ENCODE measurements at regions not wholly inside any gene's neighbourhood (a gene's known extent, or its start where the extent isn't known, plus 50 kb on each side); places are given as distances from the start of the nearest gene placed in this dataset.

DNA sequence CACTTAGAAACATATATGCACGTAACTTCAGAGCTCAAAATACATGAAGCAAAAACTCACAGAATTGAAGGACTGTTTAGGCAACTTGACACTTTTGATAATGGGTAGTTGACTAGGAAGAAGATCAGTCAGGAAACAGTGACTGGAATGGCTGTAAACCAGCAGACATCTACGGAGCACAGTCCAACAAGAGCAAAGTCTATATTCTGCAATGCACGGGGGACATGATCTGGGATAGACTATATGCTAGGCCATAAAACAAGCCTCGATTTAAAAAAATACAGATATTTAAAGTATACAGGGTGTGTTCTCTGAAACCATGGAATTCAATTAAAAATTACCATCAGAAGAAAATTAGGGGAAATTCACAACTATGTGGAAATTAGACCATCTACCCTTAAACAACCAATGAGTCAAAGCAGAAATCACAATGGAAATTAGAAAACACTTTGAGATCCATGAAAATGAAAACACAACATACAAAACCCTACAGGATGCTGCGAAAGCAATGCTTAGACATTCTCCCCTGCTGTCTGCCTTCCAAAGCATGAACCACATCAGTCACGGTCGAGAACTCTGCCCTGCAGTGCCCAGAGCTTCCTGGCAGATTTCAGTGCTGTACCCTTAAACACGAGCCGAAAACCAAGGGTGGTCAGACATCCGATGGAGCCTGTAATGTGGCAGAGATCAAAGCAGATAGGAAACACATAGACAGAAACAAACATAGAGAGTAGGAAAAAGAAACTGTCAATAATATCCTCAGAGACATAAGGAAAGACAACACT is 651.9 kb upstream of the HS6ST1 start:
- no peak for DNase-seq

DNA sequence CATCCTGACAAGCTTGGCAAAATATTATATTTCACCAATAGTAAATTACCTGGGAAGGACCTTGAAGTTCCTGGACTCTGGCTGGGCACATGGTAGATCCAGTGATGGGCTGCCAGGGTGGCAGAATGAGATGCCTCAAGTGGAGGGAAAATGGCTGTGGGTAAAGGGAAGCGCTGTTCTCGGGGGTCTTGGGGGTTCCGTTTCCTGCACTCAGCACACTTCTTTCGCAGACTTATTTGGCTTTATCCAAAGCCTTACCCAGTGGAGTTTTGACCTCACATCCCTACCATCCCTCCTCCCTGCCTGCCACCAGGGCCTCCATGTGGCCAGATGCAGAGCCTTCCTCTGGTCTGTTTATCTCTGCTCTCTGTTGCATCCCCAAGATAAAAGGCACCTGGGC is 654.9 kb upstream of the HS6ST1 start:
- DNase-seq, result no peak

DNA sequence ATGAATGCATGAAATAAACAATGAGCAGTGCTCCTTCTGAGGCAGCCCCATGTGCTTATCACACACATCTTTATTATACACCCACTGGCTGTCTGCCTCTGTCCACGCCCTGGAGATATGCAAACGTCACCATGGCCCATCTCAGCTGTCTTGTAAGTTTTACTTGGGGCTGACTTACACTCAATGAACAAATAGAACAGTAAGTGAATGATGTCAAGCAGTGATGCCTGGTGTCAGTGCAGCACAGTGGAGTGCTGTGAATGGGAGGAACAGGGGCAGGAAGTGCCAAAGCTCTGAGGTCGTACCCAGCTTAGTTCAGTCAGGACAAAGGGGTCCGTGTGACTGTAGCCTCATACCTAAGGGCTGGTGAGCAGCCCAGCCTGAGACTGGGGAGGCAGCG is 659.5 kb upstream of the HS6ST1 start:
- no peak for DNase-seq

DNA sequence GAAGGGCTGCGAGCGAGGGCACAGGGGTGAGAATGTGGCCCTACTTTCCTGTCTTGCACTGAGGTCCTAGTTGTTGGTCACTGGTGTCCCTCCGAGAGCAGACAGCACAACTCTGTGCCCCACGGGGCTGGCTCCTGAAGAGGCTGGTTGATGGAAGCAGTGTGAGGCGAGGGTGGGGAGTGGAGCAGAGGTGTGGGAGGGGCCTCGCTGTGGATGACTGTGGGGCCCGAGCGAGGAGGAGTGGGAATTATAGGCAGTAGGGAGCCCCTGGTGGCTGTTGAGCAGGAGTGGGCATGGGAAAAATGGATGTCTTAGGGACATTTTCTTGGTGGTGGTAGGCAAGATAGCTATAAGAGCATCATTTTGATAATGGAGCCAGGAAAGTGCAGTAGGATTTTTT is 660.5 kb upstream of the HS6ST1 start:
- DNase-seq, result no peak

DNA sequence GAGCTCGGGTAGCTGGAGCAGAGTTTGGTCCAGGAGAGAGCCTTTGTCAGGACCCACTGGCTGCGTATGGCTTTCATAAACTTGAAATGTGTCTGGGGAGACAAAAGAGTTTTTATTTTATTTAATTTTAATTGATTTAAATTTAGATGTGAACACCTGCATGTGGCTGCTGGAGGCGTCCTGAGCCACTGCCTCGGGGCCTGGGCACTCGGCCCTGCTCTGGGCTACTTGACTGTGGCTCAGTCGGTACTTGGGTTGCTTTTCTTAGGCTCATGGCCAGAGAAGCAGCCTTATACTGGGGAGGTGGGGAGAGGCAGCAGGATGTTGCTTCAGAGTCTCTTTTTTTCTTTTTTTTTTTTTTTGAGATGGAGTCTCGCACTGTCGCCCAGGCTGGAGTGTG is 661.8 kb upstream of the HS6ST1 start:
- DNase-seq, result no peak

DNA sequence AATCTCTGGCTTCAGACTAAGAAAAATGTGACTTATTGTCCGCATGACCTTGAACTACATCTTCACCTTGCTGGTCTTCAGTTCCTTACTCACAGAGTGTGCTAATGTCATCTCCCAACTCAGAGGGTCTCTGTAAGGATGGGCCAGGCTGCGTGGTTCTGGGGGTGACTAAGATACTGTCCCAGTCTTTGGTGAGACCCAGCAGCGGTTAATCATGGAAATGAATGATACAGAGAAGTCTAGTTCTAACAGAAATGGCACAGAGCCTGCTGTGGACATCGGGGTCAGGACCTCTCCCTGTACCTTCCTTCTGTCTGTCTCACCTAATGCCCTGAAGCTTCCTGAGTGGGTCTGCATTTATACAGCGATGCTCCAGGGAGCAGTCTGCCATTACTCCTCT is 662.7 kb upstream of the HS6ST1 start:
- no peak for DNase-seq

DNA sequence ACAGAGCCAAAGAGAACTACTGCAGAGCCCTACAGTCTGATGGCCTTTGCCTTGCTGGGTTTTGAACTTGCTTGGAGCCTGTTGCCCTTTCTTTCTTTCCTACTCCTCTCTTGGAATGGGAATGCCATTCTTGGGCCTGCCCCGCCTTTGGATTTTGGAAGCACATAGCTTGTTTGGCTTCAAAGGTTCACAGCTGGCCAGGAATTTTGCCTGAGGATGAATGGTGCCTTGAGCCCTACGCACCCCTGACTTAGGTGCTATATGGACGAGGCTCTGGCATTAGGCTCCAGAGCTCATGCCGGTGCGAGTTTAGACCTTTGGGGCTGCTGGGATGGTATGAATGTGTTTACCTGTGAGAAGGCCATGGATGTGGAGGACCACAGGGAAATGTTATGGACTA is 663.3 kb upstream of the HS6ST1 start:
- no peak for DNase-seq

DNA sequence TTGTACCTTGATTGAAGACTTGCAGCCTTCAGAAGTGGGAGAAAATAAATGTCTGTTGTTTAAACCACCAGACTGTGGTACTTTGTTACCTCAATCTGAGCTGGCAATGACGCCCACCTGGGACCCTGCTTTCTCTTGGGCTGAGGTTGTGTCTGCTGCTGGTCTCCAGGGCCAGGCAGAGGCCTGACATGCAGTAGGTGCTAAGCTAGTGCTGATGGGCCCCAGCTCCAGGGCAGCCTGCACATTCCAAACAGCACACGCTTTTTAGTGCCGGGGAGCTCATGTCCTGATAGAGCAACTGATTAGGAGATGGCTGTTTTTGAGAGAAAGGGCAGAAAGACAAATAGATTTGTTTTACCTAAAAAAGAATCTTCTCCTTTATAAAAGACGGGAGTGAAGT is 664.0 kb upstream of the HS6ST1 start:
- DNase-seq, result no peak

DNA sequence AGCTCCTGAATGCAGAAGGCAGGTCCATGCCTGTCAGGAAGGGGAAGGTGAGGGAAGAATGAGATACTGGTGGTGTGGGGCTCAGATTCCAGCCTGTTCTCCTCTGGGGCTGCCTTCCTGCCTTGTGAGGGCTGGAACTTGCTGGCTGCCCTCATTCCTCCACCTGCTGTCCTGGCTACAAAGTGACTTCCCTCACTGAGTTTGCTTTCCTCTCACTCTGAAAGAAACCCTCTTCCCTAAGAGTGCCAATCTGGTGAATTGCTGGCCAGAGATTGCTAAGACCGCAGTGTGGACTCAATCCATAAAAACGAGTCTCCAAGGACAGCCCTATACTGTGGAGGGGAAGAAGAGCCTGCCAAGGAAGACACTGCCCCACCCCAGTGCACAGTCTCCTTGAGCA is 664.4 kb upstream of the HS6ST1 start:
- DNase-seq, result no peak

DNA sequence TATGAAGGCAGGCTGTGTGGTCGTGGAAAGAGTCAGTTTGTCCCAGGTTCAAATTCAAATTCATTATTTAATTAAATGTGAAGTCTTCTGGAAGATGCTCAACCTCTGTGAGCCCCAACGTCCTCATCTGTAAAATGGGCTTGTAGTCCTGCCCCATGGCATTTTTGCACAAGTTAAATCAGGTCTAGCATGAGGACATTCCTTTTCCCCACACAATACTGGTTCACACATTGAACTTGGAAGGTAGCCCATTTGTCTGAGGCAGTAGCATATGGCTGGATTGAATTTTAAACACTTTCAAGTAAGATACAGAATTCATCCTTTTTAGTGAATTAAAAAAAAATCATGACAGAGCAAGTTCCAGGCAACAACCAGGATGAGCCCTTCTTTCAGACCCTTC is 665.4 kb upstream of the HS6ST1 start:
- no peak for DNase-seq

DNA sequence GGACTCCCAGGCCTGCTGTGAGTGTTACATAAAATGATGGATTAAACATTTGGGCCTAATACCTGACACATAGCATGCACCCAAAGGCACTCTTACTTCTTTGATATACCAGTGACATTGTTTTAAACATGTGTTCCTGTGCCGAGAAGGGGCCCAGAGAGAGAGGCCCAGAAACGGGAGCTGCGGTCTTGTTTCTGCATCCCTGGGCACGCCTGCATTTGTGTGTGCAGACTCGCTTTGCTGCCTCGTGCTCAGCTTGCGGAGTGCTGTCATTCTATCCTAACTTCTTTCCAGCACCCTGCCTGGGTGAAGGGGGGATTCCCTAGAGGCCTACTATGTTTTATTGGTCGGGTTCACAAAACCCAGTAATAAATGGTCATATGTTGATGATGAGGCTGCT is 666.2 kb upstream of the HS6ST1 start:
- DNase-seq, result no peak

DNA sequence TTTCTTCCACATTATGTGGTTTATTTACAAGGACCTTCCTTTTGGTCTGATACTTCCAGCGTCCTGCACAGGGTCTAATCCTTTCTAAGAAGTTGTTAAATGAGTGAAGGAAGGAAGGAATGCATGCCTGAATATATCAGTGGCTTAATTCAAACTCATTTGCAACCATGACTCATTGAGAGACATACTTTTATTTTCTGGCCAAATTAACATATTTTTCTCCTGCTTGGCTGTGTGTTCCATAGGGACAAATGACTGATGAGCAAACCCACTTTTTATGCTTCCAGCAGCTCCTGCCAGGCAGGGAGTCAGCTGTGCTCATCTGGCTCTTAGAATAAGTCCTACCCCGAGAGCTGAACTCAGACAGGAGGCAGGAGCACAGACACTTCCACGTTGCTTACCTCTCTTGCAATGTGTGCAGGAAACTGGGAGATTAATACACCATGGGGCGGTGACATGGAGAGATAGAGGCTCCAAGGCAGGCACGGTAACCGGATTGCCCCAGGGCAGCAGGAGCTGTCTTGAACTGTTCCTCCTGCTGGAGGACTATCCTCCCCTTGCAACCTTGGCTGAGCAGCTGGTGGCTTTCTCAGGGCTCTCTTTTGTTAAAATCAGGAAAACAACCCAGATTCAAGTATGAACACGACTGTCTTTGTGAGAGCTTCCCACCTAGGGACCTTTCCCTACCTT is 667.5 kb upstream of the HS6ST1 start:
- DNase-seq, result no peak

DNA sequence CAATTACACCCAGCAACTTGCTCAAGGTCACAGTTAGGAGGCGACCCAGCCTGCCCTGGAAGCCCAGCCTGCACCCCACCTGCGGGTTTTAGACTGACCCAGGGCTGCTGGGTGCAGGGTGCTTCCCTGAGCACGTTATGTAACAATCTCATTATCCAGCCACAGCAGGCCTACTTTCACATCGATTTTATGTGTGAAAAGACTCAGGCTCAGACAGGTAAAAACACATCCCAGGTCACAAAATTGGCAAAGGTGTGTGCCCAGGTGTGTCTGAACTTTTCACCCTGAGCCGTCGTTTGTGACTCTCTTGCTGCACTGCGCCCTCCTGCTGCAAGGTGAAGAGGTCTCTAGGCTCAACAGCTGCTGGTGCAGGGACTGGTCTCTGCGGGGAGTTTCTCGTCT is 668.2 kb upstream of the HS6ST1 start:
- no peak for DNase-seq

DNA sequence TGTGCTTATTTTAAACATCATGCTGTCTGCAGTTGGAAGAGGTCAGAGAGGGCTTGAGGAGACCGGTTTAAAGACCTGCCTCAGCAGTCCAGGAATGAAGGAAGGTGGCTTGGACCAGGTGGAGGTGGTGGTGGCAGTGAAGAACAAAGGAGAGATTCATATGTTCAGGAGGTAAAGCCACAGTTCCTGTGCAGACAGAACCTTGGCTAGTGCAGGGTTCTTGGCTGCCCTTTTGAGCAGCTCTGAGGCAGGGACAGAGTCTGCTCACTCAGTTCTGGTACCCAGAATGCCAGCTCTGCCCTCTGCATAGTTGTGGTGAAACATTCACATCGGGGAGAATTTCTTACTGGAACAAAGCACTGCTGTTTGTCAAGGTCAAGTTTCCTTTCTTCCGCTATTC is 669.7 kb upstream of the HS6ST1 start:
- no peak for DNase-seq

DNA sequence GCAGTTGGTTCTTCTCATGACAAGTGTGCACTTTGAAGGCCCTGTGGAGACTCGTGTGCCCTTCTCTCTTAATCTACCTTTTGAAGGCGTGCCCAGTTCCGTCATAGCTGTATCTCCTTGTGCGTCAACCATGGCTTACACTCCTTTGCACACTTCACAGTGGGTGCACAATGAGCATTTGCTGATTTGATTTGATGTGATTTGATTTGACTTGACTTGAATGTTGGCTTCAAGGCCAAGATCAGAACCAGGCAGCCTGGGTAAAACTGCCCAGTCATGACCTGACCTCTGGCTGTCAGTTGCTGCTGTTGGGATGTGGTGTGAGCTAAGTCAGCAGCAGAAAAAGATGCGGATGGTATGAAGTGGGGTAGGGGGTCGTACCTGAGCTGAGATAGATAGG is 670.3 kb upstream of the HS6ST1 start:
- no peak for DNase-seq

DNA sequence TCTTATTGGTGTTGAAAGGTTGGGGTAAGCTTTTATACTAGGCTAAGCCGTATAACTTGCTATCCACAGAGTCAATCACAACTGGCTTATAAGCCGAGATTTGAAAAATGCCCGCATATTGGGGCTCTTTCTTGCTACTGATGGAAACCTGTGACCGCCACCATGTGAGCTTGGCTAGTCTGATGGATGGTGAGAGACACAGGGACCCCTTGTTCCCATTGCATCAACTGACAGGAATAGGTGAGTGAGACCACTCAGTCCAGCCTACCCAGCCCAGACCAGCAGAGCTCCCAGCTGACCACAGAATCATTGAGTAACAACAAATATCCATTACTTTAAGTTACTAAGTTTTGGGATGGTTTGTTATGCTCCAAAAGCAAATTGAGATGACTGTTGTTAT is 676.4 kb upstream of the HS6ST1 start:
- no peak for DNase-seq

DNA sequence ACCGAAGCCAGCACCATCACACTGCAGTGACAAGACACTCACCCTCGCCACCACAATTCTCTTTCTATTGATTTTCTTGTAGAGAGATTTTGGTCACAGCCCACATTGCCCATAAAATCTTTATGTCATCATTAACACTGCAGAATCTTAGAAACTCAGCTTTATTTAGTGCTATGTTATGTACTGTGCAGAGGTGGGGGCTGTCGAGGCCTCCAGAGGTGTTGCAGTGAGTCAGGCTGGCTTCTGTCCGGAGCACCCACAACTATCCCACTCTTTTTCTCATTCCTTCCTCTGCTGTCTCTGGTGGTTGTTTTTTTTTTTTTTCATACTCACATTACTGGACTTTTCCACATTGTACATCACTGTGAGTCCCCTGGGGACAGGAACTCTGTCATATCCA is 677.4 kb upstream of the HS6ST1 start:
- DNase-seq, result no peak

DNA sequence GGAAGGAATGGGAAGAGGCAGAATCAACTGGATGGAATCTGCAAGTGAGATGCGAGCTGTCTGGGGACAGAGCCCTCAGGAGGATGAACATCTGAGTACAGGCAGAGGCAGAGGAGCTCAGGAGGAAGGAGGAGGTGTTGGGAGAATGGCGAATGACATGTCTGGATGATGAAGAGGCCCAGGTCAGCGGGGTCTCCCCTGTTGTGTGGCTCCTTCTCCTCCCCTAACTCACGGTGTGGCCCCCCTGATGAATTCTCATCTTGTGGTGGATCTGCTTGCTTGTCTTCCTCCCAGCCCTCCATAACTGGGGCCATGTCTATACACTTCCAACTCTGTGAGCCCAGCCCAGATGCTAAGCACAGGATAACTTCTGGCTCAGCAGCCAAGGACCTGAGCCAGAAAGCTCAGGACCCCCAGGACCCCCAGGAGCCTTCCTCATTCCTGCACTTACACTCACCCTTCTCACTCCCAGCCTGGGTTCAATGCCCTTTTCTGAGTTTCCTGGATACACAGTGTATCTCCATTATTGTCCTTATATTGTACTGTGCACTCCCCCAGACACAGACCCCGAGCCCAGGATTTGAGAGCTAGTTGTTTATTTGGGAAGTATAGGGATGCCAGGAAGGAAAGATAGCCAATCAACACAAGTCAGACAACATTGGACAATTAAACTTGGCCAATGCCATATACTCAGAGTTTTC is 678.6 kb upstream of the HS6ST1 start:
- no peak for DNase-seq

DNA sequence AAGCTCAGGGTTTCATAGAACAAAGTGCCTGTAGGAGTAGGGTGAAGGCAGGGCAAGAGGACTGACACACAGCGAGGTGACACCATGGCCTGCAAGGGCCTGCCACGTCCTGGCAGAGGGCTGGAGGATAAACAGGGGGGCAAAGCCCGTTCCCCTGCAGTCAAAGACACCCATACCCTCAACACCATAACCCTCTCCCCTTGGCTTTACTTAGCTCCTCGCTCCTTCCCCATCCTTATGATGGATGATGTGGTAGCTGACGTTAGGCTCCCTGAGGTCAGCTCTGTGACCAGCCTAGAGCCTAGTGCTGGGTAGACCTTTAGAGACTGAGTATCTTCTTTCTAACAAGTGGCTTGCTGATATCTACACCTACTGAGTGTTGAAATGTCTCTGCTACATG is 683.3 kb upstream of the HS6ST1 start:
- no peak for DNase-seq

DNA sequence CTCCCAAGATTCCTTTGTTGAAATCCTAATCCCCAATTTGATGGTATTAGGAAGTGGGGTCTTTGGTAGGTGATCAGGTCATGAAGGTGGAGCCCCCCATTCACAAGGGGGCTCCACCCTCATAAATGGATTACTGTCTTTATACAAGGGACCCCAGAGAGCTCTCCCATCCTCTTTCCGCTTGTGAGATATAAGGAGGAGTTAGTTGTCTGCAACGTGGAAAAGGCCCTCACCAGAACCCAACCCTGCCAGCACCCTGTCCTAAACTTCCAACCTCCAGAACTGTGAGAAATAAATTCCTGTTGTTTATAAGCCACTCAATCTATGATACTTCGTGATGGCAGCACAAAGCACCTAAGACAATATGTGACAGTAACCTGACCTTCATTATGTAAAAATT is 684.1 kb upstream of the HS6ST1 start:
- DNase-seq, result no peak

DNA sequence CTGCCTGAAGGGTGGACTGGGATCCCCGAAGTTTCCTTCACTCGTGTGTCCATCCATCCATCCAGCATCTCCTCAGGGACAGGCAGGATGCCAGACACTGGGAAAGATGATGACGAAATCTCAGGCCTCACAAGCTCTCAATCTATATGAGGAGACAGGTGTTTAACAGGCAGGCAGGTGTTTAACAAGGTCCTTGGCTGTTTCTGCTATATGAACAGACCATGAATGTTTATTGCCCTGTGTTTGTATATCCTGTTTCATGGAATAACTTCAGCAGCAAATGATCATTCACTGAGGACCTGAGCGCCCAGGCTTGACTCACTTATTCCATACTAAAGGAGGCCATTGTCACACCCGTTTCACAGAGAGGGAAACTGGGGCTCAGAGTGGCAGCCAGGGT is 685.8 kb upstream of the HS6ST1 start:
- no peak for DNase-seq

DNA sequence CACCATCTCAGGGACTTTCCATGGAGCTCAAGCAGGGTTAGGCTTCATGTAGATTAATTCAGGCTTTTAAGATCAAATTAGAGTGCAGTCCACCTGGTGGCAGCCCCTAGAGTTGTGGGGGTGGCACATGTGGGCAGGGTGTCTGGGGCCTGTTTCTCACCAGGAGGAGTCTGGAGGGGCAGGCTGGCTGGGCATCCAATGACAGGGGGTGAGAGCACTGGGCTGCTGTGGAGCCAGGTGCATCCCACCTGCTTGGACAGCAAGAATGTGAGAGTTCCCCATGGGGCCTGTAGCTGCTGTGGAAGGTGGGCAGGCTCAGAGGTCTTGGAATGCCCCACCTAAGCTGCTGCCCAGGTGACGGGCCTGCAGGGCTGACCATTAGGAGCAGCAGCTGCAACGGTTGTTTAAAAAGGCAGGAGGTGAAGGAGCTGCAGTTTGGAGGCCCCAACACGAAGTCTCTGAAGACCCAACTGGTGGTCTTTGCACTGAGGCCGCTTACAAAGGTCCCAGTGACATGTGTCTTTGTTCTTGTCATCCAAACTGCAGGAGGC is 686.3 kb upstream of the HS6ST1 start:
- no peak for DNase-seq

DNA sequence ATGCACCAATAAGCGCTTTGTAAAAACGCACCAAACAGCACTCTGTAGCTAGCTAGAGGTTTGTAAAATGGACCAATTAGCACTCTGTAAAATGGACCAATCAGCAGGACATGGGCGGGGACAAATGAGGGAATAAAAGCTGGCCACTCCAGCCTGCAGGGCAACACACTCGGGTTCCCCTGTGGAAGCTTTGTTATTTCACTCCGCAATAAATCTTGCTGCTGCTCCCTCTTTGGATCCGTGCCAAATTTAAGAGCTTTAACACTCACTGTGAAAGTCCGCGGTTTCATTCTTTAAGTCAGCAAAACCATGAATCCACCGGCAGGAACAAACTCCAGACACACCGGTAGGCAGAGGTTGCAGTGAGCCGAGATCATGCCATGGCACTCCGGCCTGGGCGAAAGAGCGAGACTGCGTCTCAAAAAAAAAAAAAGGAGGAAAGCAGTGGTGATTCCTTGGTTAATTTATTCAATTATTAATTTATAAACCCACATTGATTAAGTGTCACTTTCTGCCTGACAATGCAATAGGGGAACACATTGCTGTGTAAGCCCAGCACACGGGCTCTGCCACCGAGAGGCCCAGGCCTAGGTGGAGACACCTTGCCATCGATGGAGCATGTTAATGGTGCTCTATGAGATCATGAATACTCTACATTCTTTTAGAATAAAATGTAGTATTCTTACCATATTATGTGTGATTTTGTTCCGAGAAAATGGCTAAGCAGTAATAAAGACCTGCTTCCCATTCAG is 687.6 kb upstream of the HS6ST1 start:
- no peak for DNase-seq
